H9 (cell line): ENCODE measurements at regions not wholly inside any gene's neighbourhood (a gene's known extent, or its start where the extent isn't known, plus 50 kb on each side); places are given as distances from the start of the nearest gene placed in this dataset.

ENCODE experiments used
- DNase-seq: peaks from one replicate; pipeline ENCODE4 v3.0.0-alpha.2; 2017
- H2AFZ ChIP-seq: one replicate; pipeline ENCODE4 v1.6.1; 2013; ENCODE audit warnings: mild to moderate bottlenecking, low read length, control low read depth, moderate library complexity
- H2AK5ac ChIP-seq: 2 replicates; pipeline ENCODE4 v1.6.1; 2013; ENCODE audit warnings: low read length, control low read depth, mixed read lengths; ENCODE audit not compliant: insufficient read length
- H2BK120ac ChIP-seq: one replicate; pipeline ENCODE4 v1.6.1; 2013; ENCODE audit warnings: low read depth, mild to moderate bottlenecking, low read length, control low read depth, inconsistent platforms; ENCODE audit not compliant: poor library complexity, severe bottlenecking
- H2BK12ac ChIP-seq: 2 replicates; pipeline ENCODE4 v1.6.1; 2013; ENCODE audit warnings: low read length, control low read depth, mixed read lengths, low read depth; ENCODE audit not compliant: insufficient read length
- H2BK15ac ChIP-seq: 2 replicates; pipeline ENCODE4 v1.6.1; 2013; ENCODE audit warnings: low read depth, low read length, control low read depth
- H2BK20ac ChIP-seq: one replicate; pipeline ENCODE4 v1.6.1; 2013; ENCODE audit warnings: low read depth, mild to moderate bottlenecking, low read length, control low read depth, inconsistent platforms; ENCODE audit not compliant: poor library complexity, severe bottlenecking
- H2BK5ac ChIP-seq: 2 replicates; pipeline ENCODE4 v1.6.1; 2013; ENCODE audit warnings: low read length, control low read depth, mixed read lengths; ENCODE audit not compliant: insufficient read length
- H3K14ac ChIP-seq: 2 replicates; pipeline ENCODE4 v1.6.1; 2013; ENCODE audit warnings: low read length, control low read depth; ENCODE audit not compliant: insufficient read depth
- H3K18ac ChIP-seq: 2 replicates; pipeline ENCODE4 v1.6.1; 2013; ENCODE audit warnings: low read depth, mild to moderate bottlenecking, mixed read lengths, low read length, control low read depth; ENCODE audit not compliant: insufficient read length
- H3K23ac ChIP-seq: 2 replicates; pipeline ENCODE4 v1.6.1; 2013; ENCODE audit warnings: low read length, control low read depth, mixed read lengths, low read depth; ENCODE audit not compliant: insufficient read length
- H3K23me2 ChIP-seq: 2 replicates; pipeline ENCODE4 v1.6.1; 2013; ENCODE audit warnings: low read depth, mild to moderate bottlenecking, mixed read lengths, low read length, control low read depth; ENCODE audit not compliant: insufficient read length, poor library complexity, severe bottlenecking
- H3K27ac ChIP-seq: 2 replicates; pipeline ENCODE4 v1.5.1; 2013; ENCODE audit warnings: low read length, control low read depth, mixed read lengths, low read depth; ENCODE audit not compliant: insufficient read length
- H3K27me3 ChIP-seq: 2 replicates; pipeline ENCODE4 v1.6.1; 2013; ENCODE audit warnings: low read length, control low read depth, inconsistent platforms; ENCODE audit not compliant: insufficient read depth
- H3K4ac ChIP-seq: 2 replicates; pipeline ENCODE4 v1.6.1; 2013; ENCODE audit warnings: low read depth, mild to moderate bottlenecking, control low read depth, inconsistent platforms, low read length, moderate library complexity
- H3K4me1 ChIP-seq: 2 replicates; pipeline ENCODE4 v1.6.1; 2013; ENCODE audit warnings: low read length, control low read depth, inconsistent platforms; ENCODE audit not compliant: insufficient read depth
- H3K4me2 ChIP-seq: 2 replicates; pipeline ENCODE4 v1.6.1; 2013; ENCODE audit warnings: low read length, control low read depth, mixed read lengths; ENCODE audit not compliant: insufficient read length, insufficient read depth
- H3K56ac ChIP-seq: 2 replicates; pipeline ENCODE4 v1.6.1; 2013; ENCODE audit warnings: low read depth, mild to moderate bottlenecking, mixed read lengths, low read length, control low read depth; ENCODE audit not compliant: insufficient read length
- H3K79me1 ChIP-seq: 2 replicates; pipeline ENCODE4 v1.6.1; 2013; ENCODE audit warnings: low read depth, mild to moderate bottlenecking, moderate library complexity, low read length, control low read depth, inconsistent platforms; ENCODE audit not compliant: insufficient read depth, poor library complexity, severe bottlenecking
- H3K79me2 ChIP-seq: 2 replicates; pipeline ENCODE4 v1.6.1; 2013; ENCODE audit warnings: low read length, control low read depth, inconsistent platforms; ENCODE audit not compliant: insufficient read depth
- H3K9ac ChIP-seq: 2 replicates; pipeline ENCODE4 v1.6.1; 2013; ENCODE audit warnings: low read length, control low read depth, mixed read lengths; ENCODE audit not compliant: insufficient read length; ENCODE audit errors: extremely low read depth
- H3K9me3 ChIP-seq: one replicate; pipeline ENCODE4 v1.6.1; 2013; ENCODE audit warnings: low read depth, low read length, inconsistent platforms; ENCODE audit not compliant: control insufficient read depth
- H3T11ph ChIP-seq: one replicate; pipeline ENCODE4 v1.6.1; 2013; ENCODE audit warnings: mild to moderate bottlenecking, low read length, control low read depth, inconsistent platforms
- H4K20me1 ChIP-seq: one replicate; pipeline ENCODE4 v1.6.1; 2013; ENCODE audit not compliant: control insufficient read depth, insufficient read length, insufficient read depth
- H4K5ac ChIP-seq: 2 replicates; pipeline ENCODE4 v1.6.1; 2013; ENCODE audit warnings: low read depth, mild to moderate bottlenecking, mixed read lengths, low read length, control low read depth; ENCODE audit not compliant: insufficient read length
- H4K8ac ChIP-seq: replicated peaks from 2 replicates; pipeline ENCODE4 v1.6.1; 2013; ENCODE audit warnings: low read length, control low read depth, mixed read lengths, low read depth; ENCODE audit not compliant: insufficient read length
- H4K91ac ChIP-seq: 2 replicates; pipeline ENCODE4 v1.6.1; 2013; ENCODE audit warnings: low read depth, mild to moderate bottlenecking, moderate library complexity, mixed read lengths, low read length, control low read depth; ENCODE audit not compliant: insufficient read length
- H3K27ac Mint-ChIP-seq, 3 experiments: 2 replicates in 2 of 3; 3 replicates in 1 of 3; pipeline ENCODE4 v1.8.0; 2020 to 2021; ENCODE audit warnings: mixed read lengths in 3 of 3, mild to moderate bottlenecking in 1 of 3, moderate library complexity in 1 of 3
- H3K27me3 Mint-ChIP-seq: 2 replicates; pipeline ENCODE4 v1.8.0; 2021; ENCODE audit warnings: low read depth, mild to moderate bottlenecking, moderate library complexity, mixed read lengths
- H3K36me3 Mint-ChIP-seq, 3 experiments: 2 replicates in 2 of 3; 3 replicates in 1 of 3; pipeline ENCODE4 v1.8.0; 2020 to 2021; ENCODE audit warnings: low read depth in 3 of 3, mixed read lengths in 3 of 3; ENCODE audit not compliant: insufficient read depth in 1 of 3
- H3K4me1 Mint-ChIP-seq, 2 experiments: 2 replicates each; pipeline ENCODE4 v1.8.0; 2020; ENCODE audit warnings: mixed read lengths in 2 of 2
- H3K4me3 Mint-ChIP-seq, 2 experiments: 2 replicates in 1 of 2; 3 replicates in 1 of 2; pipeline ENCODE4 v1.8.0; 2020 to 2021; ENCODE audit warnings: mild to moderate bottlenecking in 2 of 2, mixed read lengths in 2 of 2, moderate library complexity in 1 of 2
- H3K9me3 Mint-ChIP-seq, 2 experiments: 2 replicates in 1 of 2; 3 replicates in 1 of 2; pipeline ENCODE4 v1.8.0; 2020; ENCODE audit warnings: mild to moderate bottlenecking in 2 of 2, mixed read lengths in 2 of 2, moderate library complexity in 1 of 2
- CTCF ChIP-seq: fragments of 200-600 bp; sonication (generic); conservative IDR thresholded peaks from 3 replicates; pipeline ENCODE4 v1.8.0; 2021; ENCODE audit warnings: antibody characterized with exemption, mild to moderate bottlenecking
- WGBS: extraction: QIAGEN DNeasy Blood & Tissue Kit; methylation state at CpG from one replicate; pipeline ENCODE4 v1.1.7; 2013; ENCODE audit warnings: missing lambda C conversion rate, low lambda C conversion rate, mixed read lengths; ENCODE audit not compliant: insufficient read length; ENCODE audit errors: extremely low coverage; 5-methylcytosine and 5-hydroxymethylcytosine counted together

- H3K9ac ChIP-seq: no peak overlapping the region
Measured at GRCh38 chr22:48669226-48669625, 1158.4 kb downstream of the BRD1 start.

More at GRCh38 chr22:48669226-48669625, 1158.4 kb downstream of the BRD1 start:
- Mint-ChIP-seq H3K4me1 (peaks cover 3 to 7% of the 10 kb centered on the region in 2 experiments; a peak in 3 of 4 replicates), H3K27me3 (no peaks in the 10 kb centered on the region; the same call in 1 of the 2 replicates), H3K9me3 (peaks cover 20 to 21% of the 10 kb centered on the region in 2 experiments), H3K4me3 (no peak overlapping the region), H3K36me3 (peaks cover 29 to 30% (median 30%) of the 10 kb centered on the region in 3 experiments), H3K27ac (no peak overlapping the region)
- Histone ChIP-seq H3K4me2 (no peak overlapping the region), H2BK5ac (no peak overlapping the region), H3T11ph (no peak overlapping the region), H2BK120ac (no peak overlapping the region), H3K14ac (no peak overlapping the region), H3K79me1 (no peaks in the 10 kb centered on the region), H4K20me1 (no peaks in the 10 kb centered on the region), H2BK15ac (no peak overlapping the region), H3K4me1 (no peaks in the 10 kb centered on the region), H2AK5ac (no peak overlapping the region), H2BK12ac (no peak overlapping the region), H3K56ac (no peak overlapping the region), H4K8ac (no peak overlapping the region), H2AFZ (no peak overlapping the region), H4K5ac (no peak overlapping the region), H3K27ac (no peak overlapping the region), H3K23ac (no peak overlapping the region), H2BK20ac (no peak overlapping the region), H3K27me3 (no peaks in the 10 kb centered on the region), H4K91ac (no peak overlapping the region), H3K4ac (no peak overlapping the region), H3K18ac (no peak overlapping the region), H3K79me2 (no peaks in the 10 kb centered on the region), H3K23me2 (no peaks in the 10 kb centered on the region), H3K9me3 (peaks cover 9% of the 10 kb centered on the region)
- no peak for TF ChIP-seq CTCF
- no CpG with 5 or more reads among the region's 8 CpGs for WGBS
- no peak for DNase-seq
